GM12878 (cell line): ENCODE measurements at regions not wholly inside any gene's neighbourhood (a gene's known extent, or its start where the extent isn't known, plus 50 kb on each side); places are given as distances from the start of the nearest gene placed in this dataset.
"Not testable (repeated sequence)": the region's sequence is repeated elsewhere in the genome, so short reads cannot be mapped to it uniquely, and the experiment has no call there.

Experiments
- ATAC-seq: fragments of 200-7000 bp; cut with Tn5 transposase; 3 replicates; pipeline ENCODE4 v1.9.1; 2020; ENCODE audit warnings: mild to moderate bottlenecking, moderate library complexity
- BruUV-seq: library from RNA; stranded (reverse); fragments of 400-500 nt; replicated peaks from 2 replicates; lab custom pipeline; 2021; lab: Mats Ljungman, UMichigan
- CTCF ChIA-PET: fragments of 300-600 bp; sonication (Branson Sonifier 250); formaldehyde crosslinking; extraction: SDS; loops from one replicate; lab custom pipeline; 2021; ENCODE audit warnings: inconsistent platforms; lab: Yijun Ruan, JAX
- POLR2A ChIA-PET: fragments of 350-600 bp; formaldehyde crosslinking; extraction: SDS; loops from one replicate; lab custom pipeline; 2021; ENCODE audit warnings: inconsistent platforms; lab: Charles Lee
- RAD21 ChIA-PET: fragments of 300-600 bp; sonication (Branson Sonifier 250); formaldehyde crosslinking; loops from one replicate; lab custom pipeline; 2023; ENCODE audit warnings: antibody characterized with exemption; ENCODE audit not compliant: unreplicated experiment; lab: Charles Lee
- SMC1A ChIA-PET: fragments of 300-600 bp; sonication (Branson Sonifier 250); formaldehyde crosslinking; loops from one replicate; lab custom pipeline; 2023; ENCODE audit not compliant: unreplicated experiment, uncharacterized antibody; lab: Charles Lee
- DNase-seq: peaks from one replicate; pipeline ENCODE4 v3.0.0-alpha.2; 2011; ENCODE audit warnings: low read depth, low spot score
- FAIRE-seq: peaks from 3 replicates; lab custom pipeline; 2011; peaks lifted over from hg19 to GRCh38; lab: Jason Lieb, UNC
- H2AFZ ChIP-seq: 2 replicates; pipeline ENCODE4 v1.6.0; 2011; ENCODE audit warnings: low read depth, low read length, control low read depth; ENCODE audit not compliant: control insufficient read depth
- H3K27ac ChIP-seq: 2 replicates; pipeline ENCODE4 v1.5.1; 2011; ENCODE audit warnings: control low read depth; ENCODE audit not compliant: control insufficient read depth, insufficient read depth
- H3K27me3 ChIP-seq, 2 experiments: replicated peaks in 1 of 2; 2 replicates each; pipeline versions ENCODE4 v1.6.0 to v1.6.1; 2011; ENCODE audit warnings: low read length in 1 of 2; ENCODE audit not compliant: control insufficient read depth in 2 of 2, insufficient read depth in 2 of 2
- H3K36me3 ChIP-seq, 2 experiments: 2 replicates each; pipeline ENCODE4 v1.5.1; 2011; ENCODE audit warnings: low read length in 1 of 2; ENCODE audit not compliant: control insufficient read depth in 2 of 2, insufficient read depth in 2 of 2
- H3K4me1 ChIP-seq: 2 replicates; pipeline ENCODE4 v1.6.1; 2011; ENCODE audit warnings: mild to moderate bottlenecking, low read length, moderate library complexity, mixed read lengths; ENCODE audit not compliant: control insufficient read depth, insufficient read depth
- H3K4me2 ChIP-seq: 2 replicates; pipeline ENCODE4 v1.6.0; 2011; ENCODE audit warnings: control low read depth; ENCODE audit not compliant: control insufficient read depth, insufficient read depth
- H3K4me3 ChIP-seq: fragments of 200-600 bp; sonication (generic); 2 replicates; pipeline ENCODE4 v1.5.1; 2016
- H3K79me2 ChIP-seq: 2 replicates; pipeline ENCODE4 v1.6.0; 2011; ENCODE audit warnings: low read length; ENCODE audit not compliant: control insufficient read depth, insufficient read depth
- H3K9ac ChIP-seq: 2 replicates; pipeline ENCODE4 v1.8.0; 2011; ENCODE audit warnings: low read length, control low read depth, mixed read lengths; ENCODE audit not compliant: control insufficient read depth, insufficient read depth
- H3K9me3 ChIP-seq: replicated peaks from 3 replicates; pipeline ENCODE4 v1.5.1; 2011; ENCODE audit warnings: mild to moderate bottlenecking, low read length; ENCODE audit not compliant: control insufficient read depth, insufficient read depth
- H4K20me1 ChIP-seq: 2 replicates; pipeline ENCODE4 v1.6.0; 2011; ENCODE audit not compliant: control insufficient read depth, insufficient read depth
- EP300 ChIP-seq, 2 experiments: fragments of 150-350 bp in 1 of 2; IDR thresholded peaks; 2 replicates each; pipeline ENCODE4 v1.6.1; 2011 to 2012; ENCODE audit warnings: low read depth in 2 of 2, low read length in 2 of 2, borderline replicate concordance in 1 of 2, improper control_type of control experiment in 1 of 2, inconsistent platforms in 1 of 2; ENCODE audit not compliant: control insufficient read depth in 1 of 2
- ETV6 ChIP-seq, 2 experiments: fragments of 450-650 bp in 1 of 2; IDR thresholded peaks in 1 of 2; conservative IDR thresholded peaks in 1 of 2; 2 replicates each; pipeline ENCODE4 v1.6.1; 2014; ENCODE audit warnings: antibody characterized with exemption in 1 of 2, borderline replicate concordance in 1 of 2, low read depth in 1 of 2, mild to moderate bottlenecking in 1 of 2, moderate library complexity in 1 of 2
- MAX ChIP-seq: IDR thresholded peaks from 2 replicates; pipeline ENCODE4 v1.6.1; 2012; ENCODE audit warnings: low read depth, low read length, improper control_type of control experiment
- MLLT1 ChIP-seq: fragments of 450-650 bp; IDR thresholded peaks from 2 replicates; pipeline ENCODE4 v1.6.1; 2016; ENCODE audit warnings: mild to moderate bottlenecking
- REST ChIP-seq: IDR thresholded peaks from 2 replicates; pipeline ENCODE4 v1.6.1; 2012; ENCODE audit warnings: mild to moderate bottlenecking, low read depth, low read length
- USF1 ChIP-seq: IDR thresholded peaks from 2 replicates; pipeline ENCODE4 v1.6.1; 2011; ENCODE audit warnings: borderline replicate concordance, low read depth, mild to moderate bottlenecking, moderate library complexity, mixed read lengths, low read length; ENCODE audit not compliant: insufficient read depth; ENCODE audit errors: extremely low read length
- ZNF274 ChIP-seq: IDR thresholded peaks from one replicate; pipeline ENCODE4 v1.8.0; 2011; ENCODE audit not compliant: insufficient read length, insufficient read depth
- WGBS: methylation state at CpG from one replicate; pipeline ENCODE4 v1.1.6; 2016; ENCODE audit warnings: low lambda C conversion rate; ENCODE audit not compliant: insufficient replicate concordance, insufficient coverage; ENCODE audit errors: missing lambda C conversion rate; 5-methylcytosine and 5-hydroxymethylcytosine counted together
- in situ Hi-C: fragments of 300-500 bp; cut with MboI; formaldehyde crosslinking; loops from 9 replicates; pipeline ENCODE4 v1.14.3; 2018; ENCODE audit warnings: mixed read lengths
- intact Hi-C: fragments of 100-400 bp; cut with micrococcal nuclease; formaldehyde crosslinking; loops from one replicate; pipeline ENCODE4 v1.14.2; 2022; ENCODE audit not compliant: unreplicated experiment

- H3K4me3 ChIP-seq, CTCF ChIA-PET, ATAC-seq, POLR2A ChIA-PET, RAD21 ChIA-PET, SMC1A ChIA-PET, DNase-seq, H3K79me2 ChIP-seq, H2AFZ ChIP-seq, FAIRE-seq, BruUV-seq, H3K4me1 ChIP-seq, H3K27me3 ChIP-seq, in situ Hi-C loops, H3K9ac ChIP-seq, H3K4me2 ChIP-seq, H3K36me3 ChIP-seq, H3K27ac ChIP-seq, H4K20me1 ChIP-seq, intact Hi-C loops, H3K9me3 ChIP-seq: not testable (repeated sequence)
- 30% methylated on average over 12 of the region's 13 CpGs for WGBS
Measured at GRCh38 chr6:78758297-78758798, 109.0 kb upstream of the IRAK1BP1 start.

- in situ Hi-C loops: no loop called here
- ChIA-PET CTCF (no interaction called here), RAD21 (no interaction called here), POLR2A (no interaction called here), SMC1A (no interaction called here)
- no TSS peak for BruUV-seq
- no peak overlapping the region for H2AFZ ChIP-seq
- H3K4me2 ChIP-seq: no peak overlapping the region
- H3K79me2 ChIP-seq: no peaks in the 10 kb centered on the region
- no peak for DNase-seq
- H4K20me1 ChIP-seq: no peaks in the 10 kb centered on the region
- no peaks in the 10 kb centered on the region for H3K27me3 ChIP-seq
- H3K4me1 ChIP-seq: no peaks in the 10 kb centered on the region
- H3K27ac ChIP-seq: no peak overlapping the region
- H3K9ac ChIP-seq: no peak overlapping the region
- H3K36me3 ChIP-seq: no peaks in the 10 kb centered on the region
- no peak for FAIRE-seq
- no peak overlapping the region for H3K4me3 ChIP-seq
- H3K9me3 ChIP-seq: no peaks in the 10 kb centered on the region
- intact Hi-C loops: no loop called here
- ATAC-seq: no peak
- TF ChIP-seq MLLT1 (no peak), EP300 (IDR thresholded peaks at IDR 0.05; ENCODE audit: borderline replicate concordance in 1 of 2, control insufficient read depth in 1 of 2, low read depth in 2 of 2, low read length in 2 of 2) (no peak), MAX (no peak), USF1 (no peak), ZNF274 (no peak), ETV6 (conservative IDR thresholded peaks at IDR 0.05 in 1 of 2, IDR thresholded peaks at IDR 0.05 in 1 of 2; ENCODE audit: borderline replicate concordance in 1 of 2, low read depth in 1 of 2) (no peak), REST (no peak)
Measured at GRCh38 chr6:78768271-78768670, 99.1 kb upstream of the IRAK1BP1 start.
